Lower lobe of right lung (tissue), 2 donors: ENCODE measurements at regions not wholly inside any gene's neighbourhood (a gene's known extent, or its start where the extent isn't known, plus 50 kb on each side); places are given as distances from the start of the nearest gene placed in this dataset.

Experiments
- ATAC-seq, 2 donors: fragments of 200-7000 bp; cut with Tn5 transposase; one replicate each; pipeline ENCODE4 v1.9.1; 2020 to 2022; ENCODE audit warnings: mild to moderate bottlenecking in 2 of 2, moderate library complexity in 2 of 2
- DNase-seq: peaks from one replicate; pipeline ENCODE4 v3.0.0-alpha.2; 2020
- H3K27ac ChIP-seq: fragments of 200-600 bp; one replicate; pipeline ENCODE4 v1.8.0; 2022
- H3K27me3 ChIP-seq: fragments of 200-600 bp; one replicate; pipeline ENCODE4 v1.8.0; 2022; ENCODE audit warnings: low read depth
- H3K36me3 ChIP-seq: fragments of 200-600 bp; one replicate; pipeline ENCODE4 v1.8.0; 2022; ENCODE audit warnings: mild to moderate bottlenecking
- H3K4me1 ChIP-seq: fragments of 200-600 bp; one replicate; pipeline ENCODE4 v1.8.0; 2022
- H3K4me3 ChIP-seq: fragments of 200-600 bp; one replicate; pipeline ENCODE4 v1.8.0; 2022; ENCODE audit warnings: mild to moderate bottlenecking
- H3K9me3 ChIP-seq: fragments of 200-600 bp; one replicate; pipeline ENCODE4 v1.8.0; 2022
- intact Hi-C: fragments of 100-400 bp; cut with DNase I; formaldehyde crosslinking; loops from one replicate; pipeline ENCODE4 v1.11.0; 2022
- TF ChIP-seq, protein P1 (sequence below): fragments of 200-600 bp; IDR thresholded peaks from one replicate; pipeline ENCODE4 v1.8.0; 2022; ENCODE audit warnings: antibody characterized with exemption, mild to moderate bottlenecking
- donor health status: DM: no; HTN: yes; CAD: no; lungs with severe emphysema.

DNA sequence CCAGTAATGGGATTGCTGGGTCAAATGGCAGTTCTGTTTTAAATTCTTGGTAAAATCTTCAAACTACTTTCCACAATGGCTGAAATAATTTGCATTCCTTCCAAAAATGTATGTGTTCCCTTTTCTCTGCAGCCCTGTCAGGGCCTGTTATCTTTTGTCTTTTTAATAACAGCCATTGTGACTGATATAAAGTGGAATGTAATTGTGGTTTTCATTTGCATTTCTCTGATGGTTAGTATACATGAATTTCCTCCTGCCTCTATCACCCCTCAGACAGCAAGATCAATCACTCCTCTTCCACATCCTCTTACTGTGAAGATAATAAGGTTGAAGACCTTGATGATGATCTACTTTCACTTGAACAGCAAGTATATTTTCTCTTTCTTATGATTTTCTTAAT is 304.8 kb upstream of the FSIP2 start:
- intact Hi-C loops = no loop called here
- no peak for DNase-seq
- H3K9me3 ChIP-seq = no peaks in the 10 kb centered on the region
- no peak overlapping the region for H3K27ac ChIP-seq
- ATAC-seq = no peak
- H3K4me1 ChIP-seq = no peaks in the 10 kb centered on the region
- TF ChIP-seq, protein P1, sequence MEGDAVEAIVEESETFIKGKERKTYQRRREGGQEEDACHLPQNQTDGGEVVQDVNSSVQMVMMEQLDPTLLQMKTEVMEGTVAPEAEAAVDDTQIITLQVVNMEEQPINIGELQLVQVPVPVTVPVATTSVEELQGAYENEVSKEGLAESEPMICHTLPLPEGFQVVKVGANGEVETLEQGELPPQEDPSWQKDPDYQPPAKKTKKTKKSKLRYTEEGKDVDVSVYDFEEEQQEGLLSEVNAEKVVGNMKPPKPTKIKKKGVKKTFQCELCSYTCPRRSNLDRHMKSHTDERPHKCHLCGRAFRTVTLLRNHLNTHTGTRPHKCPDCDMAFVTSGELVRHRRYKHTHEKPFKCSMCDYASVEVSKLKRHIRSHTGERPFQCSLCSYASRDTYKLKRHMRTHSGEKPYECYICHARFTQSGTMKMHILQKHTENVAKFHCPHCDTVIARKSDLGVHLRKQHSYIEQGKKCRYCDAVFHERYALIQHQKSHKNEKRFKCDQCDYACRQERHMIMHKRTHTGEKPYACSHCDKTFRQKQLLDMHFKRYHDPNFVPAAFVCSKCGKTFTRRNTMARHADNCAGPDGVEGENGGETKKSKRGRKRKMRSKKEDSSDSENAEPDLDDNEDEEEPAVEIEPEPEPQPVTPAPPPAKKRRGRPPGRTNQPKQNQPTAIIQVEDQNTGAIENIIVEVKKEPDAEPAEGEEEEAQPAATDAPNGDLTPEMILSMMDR = no peak
- H3K4me3 ChIP-seq = no peak overlapping the region
- H3K36me3 ChIP-seq = no peaks in the 10 kb centered on the region
- no peaks in the 10 kb centered on the region for H3K27me3 ChIP-seq

DNA sequence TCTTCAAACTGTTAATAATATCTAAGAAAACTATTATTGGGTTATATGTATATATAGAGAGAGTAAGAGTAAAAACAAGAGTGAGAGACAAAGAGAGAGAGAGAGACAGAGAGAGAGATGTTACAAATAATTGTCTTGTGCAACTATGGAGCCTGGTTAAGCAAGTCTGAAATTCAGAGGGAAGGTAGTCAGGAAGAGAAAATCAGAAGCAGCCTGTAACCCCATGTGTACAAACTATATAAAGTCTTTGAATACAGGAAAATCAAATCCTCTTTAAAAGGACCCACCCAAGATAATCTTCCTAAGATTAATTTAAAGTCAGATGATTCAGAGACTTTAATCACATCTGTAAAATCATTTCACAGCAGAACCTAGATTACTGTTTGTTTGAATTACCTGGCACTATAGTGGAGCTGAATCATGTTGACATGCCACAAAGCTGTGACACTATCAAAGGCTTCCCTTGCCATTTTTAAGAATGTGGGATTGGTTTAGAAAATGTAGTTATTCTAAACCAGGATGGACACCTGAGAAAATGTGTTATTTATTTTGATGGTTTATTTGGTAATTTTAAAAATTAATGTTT is 301.7 kb upstream of the FSIP2 start:
- ATAC-seq = no peak
- intact Hi-C loops = no loop called here
- H3K36me3 ChIP-seq = no peaks in the 10 kb centered on the region
- no peak for DNase-seq
- TF ChIP-seq, protein P1 = no peak
- H3K27ac ChIP-seq = no peak overlapping the region
- no peaks in the 10 kb centered on the region for H3K9me3 ChIP-seq
- H3K4me3 ChIP-seq = no peak overlapping the region
- no peaks in the 10 kb centered on the region for H3K4me1 ChIP-seq
- H3K27me3 ChIP-seq = no peaks in the 10 kb centered on the region

DNA sequence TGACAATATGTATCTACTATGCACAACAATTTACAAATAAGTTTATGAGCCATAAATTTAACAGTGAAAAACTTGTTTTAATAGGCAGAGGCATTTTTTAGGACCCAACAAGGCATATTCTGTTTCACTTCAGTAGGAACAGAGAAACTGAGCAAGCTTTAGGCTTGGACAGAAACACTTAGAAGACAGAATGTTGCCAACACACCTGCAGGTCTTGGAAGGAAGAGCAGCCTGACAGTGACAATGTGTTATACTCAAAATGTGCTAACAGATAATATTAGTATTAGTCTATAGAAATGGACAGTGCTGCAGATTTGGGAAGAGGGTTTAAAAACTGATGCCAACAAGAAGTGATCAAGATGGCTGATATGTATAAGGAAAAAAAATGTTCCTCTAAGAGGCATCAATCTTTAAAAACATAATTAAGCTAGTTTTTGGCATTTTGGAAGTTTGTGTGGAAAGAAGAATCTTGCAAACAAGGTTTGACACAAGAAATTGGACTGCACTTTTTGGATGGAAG is 297.1 kb upstream of the FSIP2 start:
- DNase-seq (no peak), ATAC-seq (no peak)
- Histone ChIP-seq H3K27me3 (no peaks in the 10 kb centered on the region), H3K36me3 (no peaks in the 10 kb centered on the region), H3K9me3 (no peaks in the 10 kb centered on the region), H3K4me3 (no peak overlapping the region), H3K27ac (no peak overlapping the region), H3K4me1 (no peaks in the 10 kb centered on the region)
- intact Hi-C loops = no loop called here
- TF ChIP-seq, protein P1 = no peak

DNA sequence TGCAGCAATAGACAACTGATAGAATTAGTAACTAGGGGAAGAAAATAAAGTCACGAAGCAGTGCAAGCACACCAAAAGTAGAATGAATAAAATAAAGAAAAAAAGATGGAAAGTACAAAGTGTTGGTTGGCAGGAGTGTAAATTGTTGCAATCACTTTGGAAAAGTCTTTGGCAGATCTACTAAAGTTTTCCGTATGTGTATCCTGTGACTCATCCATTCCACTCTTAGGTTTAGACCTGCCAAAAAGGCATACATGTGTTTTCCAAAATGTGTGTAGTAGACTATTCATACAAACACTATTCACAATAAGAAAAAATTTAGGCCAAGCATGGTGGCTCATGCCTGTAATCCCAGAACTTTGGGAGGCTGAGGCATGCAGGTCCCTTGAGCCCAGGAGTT is 282.1 kb upstream of the FSIP2 start:
- Histone ChIP-seq H3K36me3 (no peaks in the 10 kb centered on the region), H3K27me3 (no peaks in the 10 kb centered on the region), H3K4me3 (no peak overlapping the region), H3K9me3 (no peaks in the 10 kb centered on the region), H3K27ac (no peak overlapping the region), H3K4me1 (no peaks in the 10 kb centered on the region)
- no peak for DNase-seq
- ATAC-seq = no peak
- TF ChIP-seq, protein P1 = no peak
- intact Hi-C loops = no loop called here

DNA sequence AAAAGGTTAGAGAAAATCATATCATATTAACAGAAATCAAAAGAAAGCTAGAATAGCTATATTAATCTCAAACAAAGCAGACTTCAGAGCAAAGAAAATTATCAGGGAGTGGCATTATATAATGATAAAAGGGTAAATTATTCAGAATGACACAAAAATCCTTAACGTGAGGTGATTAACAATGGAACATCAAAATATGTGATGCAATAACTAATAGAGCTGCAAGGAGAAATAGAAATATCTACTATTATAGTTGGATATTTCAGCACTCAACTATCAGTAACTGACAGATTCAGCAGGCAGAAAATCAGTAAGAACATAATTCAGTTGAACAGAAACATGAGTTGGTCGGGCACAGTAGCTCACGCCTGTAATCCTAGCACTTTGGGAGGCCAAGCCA is 275.1 kb upstream of the FSIP2 start:
- no peaks in the 10 kb centered on the region for H3K27me3 ChIP-seq
- DNase-seq (no peak), ATAC-seq (no peak)
- no peaks in the 10 kb centered on the region for H3K4me1 ChIP-seq
- intact Hi-C loops = no loop called here
- TF ChIP-seq, protein P1 = no peak
- H3K27ac ChIP-seq = no peak overlapping the region
- H3K9me3 ChIP-seq = no peaks in the 10 kb centered on the region
- no peak overlapping the region for H3K4me3 ChIP-seq
- no peaks in the 10 kb centered on the region for H3K36me3 ChIP-seq
